ENCODE measurements at regions not wholly inside any gene's neighbourhood (a gene's known extent, or its start where the extent isn't known, plus 50 kb on each side); places are given as distances from the start of the nearest gene placed in this dataset.

DNA sequence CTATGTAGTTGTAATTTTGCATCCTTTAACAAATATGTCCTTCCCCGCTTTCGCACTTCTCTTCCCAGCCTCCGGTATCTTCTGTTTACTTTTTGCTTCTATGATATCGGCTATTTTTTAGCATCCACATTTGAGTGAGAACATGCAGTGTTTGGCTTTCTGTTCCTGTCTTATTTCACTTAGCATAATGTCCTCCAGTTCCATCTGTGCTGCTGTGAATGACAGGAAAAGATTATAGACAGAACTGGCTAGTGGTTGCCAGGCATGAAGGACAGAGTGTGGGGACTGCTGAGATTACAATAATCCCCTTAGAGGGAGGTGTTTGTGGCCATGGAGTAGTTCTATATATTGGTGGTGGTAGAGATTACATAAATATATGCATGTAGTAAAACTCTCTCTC is 588.6 kb downstream of the NLGN4X start:
- TF ChIP-seq, protein P1, sequence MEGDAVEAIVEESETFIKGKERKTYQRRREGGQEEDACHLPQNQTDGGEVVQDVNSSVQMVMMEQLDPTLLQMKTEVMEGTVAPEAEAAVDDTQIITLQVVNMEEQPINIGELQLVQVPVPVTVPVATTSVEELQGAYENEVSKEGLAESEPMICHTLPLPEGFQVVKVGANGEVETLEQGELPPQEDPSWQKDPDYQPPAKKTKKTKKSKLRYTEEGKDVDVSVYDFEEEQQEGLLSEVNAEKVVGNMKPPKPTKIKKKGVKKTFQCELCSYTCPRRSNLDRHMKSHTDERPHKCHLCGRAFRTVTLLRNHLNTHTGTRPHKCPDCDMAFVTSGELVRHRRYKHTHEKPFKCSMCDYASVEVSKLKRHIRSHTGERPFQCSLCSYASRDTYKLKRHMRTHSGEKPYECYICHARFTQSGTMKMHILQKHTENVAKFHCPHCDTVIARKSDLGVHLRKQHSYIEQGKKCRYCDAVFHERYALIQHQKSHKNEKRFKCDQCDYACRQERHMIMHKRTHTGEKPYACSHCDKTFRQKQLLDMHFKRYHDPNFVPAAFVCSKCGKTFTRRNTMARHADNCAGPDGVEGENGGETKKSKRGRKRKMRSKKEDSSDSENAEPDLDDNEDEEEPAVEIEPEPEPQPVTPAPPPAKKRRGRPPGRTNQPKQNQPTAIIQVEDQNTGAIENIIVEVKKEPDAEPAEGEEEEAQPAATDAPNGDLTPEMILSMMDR (IDR thresholded peaks at IDR 0.05): no peak
- TF ChIP-seq POLR2A (IDR thresholded peaks at IDR 0.05): no peak

All from uterus (tissue), 2 donors.